NCI-H345 (cell line): ENCODE measurements at regions not wholly inside any gene's neighbourhood (a gene's known extent, or its start where the extent isn't known, plus 50 kb on each side); places are given as distances from the start of the nearest gene placed in this dataset.

Source experiments
- DNase-seq: peaks from one replicate; lab custom pipeline; 2025; lab: John Stamatoyannopoulos, UW

DNA sequence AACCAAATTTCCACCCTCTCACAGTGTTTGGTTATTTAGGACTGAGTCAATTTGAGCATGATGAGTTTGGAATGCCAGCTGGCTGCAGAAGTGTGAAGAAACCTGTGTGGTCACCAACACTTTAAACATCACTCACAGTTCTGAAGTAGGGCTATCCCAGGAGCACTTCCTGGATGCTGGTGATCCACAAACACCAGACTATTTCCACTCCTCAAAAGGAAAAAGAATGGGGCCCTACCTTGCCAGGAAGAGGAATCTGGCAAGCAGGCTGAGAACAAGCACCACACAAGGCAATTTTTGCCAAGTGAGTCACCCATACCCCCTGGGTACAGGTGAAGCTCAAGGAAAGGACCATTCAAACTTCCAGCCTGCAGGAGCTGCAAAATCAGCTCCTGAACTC lies 294.2 kb upstream of the PTGER4 start:
- DNase-seq = no peak

- no peak for DNase-seq
These were observed 294.8 kb upstream of the PTGER4 start for GRCh38 chr5:40384782-40385390.

DNA sequence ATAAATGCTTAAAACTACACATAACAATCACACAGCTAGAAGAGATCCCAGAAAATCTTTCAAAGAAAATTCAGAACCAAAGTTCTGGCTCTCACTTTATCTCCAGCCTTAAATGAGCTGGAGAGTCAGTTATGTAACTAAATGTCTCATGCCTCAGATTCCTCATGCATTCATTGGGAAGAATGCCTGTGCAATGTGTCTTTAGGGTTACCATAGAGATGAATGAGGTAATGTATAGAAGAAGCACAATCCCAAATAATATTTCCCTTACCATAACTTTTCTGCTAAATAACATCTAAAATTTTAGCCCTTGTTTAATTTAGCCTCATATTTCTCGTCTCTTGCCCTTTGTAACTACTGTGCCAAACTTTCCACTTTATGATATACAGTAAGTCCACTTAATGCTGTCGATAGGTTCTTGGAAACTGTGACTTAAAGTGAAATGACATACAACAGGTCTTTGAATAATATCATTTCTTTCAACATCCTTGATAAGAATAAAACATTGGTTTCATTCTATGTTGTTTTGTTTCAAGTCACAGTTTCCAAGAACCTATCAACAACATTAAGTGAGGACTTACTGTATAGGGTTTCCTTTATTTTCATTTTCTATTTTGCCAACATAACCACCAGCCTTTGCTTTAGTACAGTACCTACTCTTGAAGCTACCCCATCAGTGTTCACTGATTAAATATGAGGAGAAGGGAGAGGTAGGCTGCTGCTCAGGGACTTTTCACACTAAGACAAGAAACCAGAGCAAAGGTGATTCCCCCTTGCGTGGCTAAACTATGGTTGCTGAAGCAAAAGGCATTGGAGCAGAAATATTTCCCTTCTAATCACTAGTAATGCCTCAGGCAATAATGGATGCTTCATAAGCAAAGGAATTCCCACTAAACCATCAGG lies 295.7 kb upstream of the PTGER4 start:
- no peak for DNase-seq

GRCh38 chr5:40381676-40382363 lies 297.9 kb upstream of the PTGER4 start:
- DNase-seq = no peak

- DNase-seq = no peak
These were observed 298.7 kb upstream of the PTGER4 start for GRCh38 chr5:40381016-40381415.

DNA sequence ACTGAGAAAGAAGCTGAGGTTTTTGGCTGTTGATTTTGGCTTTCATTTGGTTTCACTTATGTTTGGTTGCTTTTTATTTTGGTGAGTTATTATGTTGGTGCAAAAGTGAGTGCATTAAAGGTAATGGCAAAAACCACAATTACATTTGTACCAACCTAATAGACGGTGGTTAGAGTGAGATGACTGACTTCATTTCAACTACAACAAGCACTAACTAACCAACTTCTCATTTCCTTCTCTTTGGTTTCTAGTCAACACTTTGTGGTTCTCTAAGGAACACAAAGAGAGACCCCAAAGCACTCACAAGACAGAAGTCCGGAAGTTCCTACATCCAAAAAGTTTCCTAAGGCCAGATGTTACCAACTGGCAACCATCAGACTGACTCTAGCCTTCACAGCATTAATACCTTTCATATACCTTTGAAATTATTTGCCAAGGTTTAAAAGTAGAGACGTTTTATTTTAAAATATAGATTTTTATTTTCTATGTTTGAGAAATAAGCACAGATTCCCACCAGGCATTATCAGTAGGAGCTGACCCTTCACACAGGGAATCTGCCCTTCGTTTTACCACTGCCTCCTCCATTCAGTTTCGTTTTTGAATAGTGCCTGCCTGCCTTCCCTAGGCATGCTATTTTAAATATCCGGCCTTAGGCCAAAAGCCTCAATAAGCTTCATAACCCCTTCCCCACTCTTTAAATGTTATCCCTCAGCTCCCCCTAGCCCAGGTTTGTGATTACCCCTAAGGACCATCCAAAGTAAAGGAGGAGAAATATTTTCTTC lies 301.1 kb upstream of the PTGER4 start:
- DNase-seq = no peak

DNA sequence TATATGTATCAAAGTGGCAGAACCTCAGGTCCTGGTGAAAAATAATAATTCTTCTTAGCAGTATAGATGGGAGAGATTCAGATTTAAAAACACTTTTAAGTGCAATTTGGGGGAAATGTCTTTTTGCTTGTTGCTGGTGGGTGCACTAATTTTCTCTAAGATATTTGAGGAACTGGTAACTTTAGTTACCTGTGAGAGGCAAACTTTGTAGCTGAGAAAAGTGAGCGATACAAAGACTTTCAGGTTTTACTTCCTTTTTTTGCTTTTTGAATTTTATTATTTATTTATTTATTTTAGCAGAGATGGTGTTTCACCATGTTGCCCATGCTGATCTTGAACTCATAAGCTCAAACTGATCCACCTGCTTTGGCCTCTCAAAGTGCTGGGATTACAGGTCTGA lies 303.1 kb upstream of the PTGER4 start:
- DNase-seq = no peak

- no peak for DNase-seq
These were observed 304.9 kb upstream of the PTGER4 start for GRCh38 chr5:40374853-40375252.

- DNase-seq = no peak
These were observed 311.5 kb upstream of the PTGER4 start for GRCh38 chr5:40368200-40368599.

GRCh38 chr5:40367255-40367654 lies 312.5 kb upstream of the PTGER4 start:
- DNase-seq = no peak

DNA sequence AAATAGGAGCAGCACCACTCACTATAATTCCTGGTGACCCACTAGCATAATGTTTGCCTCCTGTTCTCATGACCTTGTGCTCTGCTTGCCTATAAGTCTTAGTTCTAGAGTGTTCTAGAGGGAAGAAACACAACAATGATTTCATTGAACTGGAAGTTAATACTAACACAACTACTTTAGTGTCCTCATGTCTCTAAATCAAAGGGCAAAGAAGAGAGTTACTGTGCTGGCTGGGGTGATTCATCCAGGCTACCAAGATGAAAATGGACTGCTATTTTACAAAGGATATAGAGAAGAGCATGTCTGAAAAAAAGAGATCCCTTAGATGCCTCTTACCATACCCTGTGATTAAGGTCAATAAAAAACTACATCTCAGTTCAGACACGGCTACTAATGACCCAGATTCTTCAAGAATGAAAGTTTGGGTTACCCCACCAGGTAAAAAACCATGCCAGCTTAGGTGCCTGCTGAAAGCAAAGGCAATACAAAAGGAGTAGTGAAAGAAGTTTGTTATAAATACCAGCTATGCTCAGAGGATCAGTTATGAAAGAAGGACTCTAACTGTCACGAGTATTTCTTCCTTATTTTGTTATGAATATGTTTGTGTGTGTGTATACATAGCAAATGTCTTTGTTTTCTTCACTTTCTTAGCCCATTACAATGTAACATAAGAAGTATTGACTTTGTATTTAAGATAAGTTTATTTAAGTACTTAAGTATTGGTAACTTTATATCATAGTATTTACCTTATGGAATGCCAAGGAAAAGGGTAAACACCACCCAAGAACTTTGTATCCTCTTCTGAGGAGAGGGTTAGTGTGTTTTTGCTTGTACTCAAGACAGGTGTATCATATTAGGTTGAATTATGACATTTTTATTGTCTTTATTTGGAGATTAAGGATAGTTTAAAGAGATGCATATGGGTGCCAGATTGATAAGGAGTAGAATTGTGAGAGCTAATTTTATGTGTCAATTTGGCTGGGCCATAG lies 314.1 kb upstream of the PTGER4 start:
- no peak for DNase-seq

- no peak for DNase-seq
These were observed 315.3 kb upstream of the PTGER4 start for GRCh38 chr5:40364441-40364840.

DNA sequence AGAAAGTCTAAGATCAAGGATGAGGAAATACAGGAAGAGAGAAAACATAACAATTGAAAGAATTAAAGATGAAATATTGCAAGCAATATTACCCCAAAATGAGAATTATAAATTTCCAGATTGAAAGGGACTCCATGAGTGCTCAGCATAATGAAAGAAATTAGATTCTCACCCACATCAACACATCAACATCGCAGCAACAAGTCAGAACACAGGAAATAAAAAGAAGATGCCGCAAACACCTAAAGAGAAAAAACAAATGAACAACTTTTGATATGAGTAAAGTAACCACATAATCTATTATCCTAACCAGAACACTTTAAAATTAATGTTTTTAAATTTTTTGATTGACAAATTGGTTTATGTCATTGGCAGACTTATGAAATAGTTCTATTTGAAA lies 318.3 kb upstream of the PTGER4 start:
- no peak for DNase-seq

GRCh38 chr5:40360685-40361084 lies 319.0 kb upstream of the PTGER4 start:
- DNase-seq = no peak

DNA sequence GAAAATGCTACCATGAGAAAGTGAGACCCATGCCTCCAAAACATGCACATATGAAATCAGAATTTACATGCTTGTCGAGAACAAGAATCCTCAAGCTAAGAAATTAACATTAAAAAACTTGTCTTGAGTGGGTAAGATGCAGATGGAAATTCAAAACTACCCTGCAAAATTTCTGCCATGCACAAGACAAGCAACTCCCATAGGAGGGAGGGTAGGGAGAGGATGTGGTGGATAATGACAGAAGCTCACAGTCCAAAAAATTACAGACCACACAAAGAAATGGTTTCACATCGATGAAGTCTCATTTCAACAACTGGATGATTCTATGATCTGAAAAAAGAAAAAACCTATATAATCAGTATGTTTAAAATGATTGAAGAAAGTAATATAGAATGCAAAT lies 319.9 kb upstream of the PTGER4 start:
- DNase-seq = no peak

DNA sequence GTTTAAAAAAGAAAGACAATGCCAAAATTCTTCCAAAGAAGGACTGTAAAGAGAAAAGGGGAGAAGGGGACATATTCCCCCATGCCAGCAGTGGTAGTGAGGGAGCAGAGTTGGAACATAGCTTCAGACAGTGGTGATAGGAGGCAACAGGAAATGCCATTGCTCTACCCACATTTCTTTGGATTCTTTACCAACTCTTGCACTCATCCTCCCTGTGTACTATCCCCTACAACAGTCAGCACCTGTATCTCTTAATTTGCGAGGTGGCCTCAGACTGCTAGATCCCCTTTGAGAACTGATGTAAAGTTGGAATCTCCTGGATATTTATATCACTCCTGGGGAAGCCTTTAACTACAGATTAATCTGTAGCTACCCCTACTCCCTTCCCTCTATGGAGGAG lies 320.6 kb upstream of the PTGER4 start:
- DNase-seq = no peak

- DNase-seq = no peak
These were observed 323.5 kb upstream of the PTGER4 start for GRCh38 chr5:40356248-40356647.

- DNase-seq = no peak
These were observed 323.9 kb upstream of the PTGER4 start for GRCh38 chr5:40355846-40356245.

DNA sequence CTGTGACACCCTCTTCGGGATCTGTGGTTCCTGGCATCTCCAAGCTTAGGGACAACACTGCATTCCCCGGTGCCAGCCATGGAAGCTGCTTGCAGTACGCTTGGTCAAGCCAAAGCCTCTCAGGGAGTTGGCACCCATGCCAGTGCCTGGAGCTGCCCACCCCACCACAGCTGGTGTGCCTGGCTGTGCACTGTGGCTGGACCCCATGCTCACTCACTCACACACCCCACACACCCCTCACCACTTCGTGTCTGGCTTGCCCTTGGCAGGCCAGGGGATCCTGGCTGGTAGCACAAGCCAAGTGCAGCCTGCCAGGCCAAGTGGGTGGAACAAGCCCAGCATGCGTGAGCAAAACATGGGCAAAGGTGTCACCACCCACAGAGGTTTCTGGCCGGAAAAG lies 324.5 kb upstream of the PTGER4 start:
- DNase-seq = no peak

DNA sequence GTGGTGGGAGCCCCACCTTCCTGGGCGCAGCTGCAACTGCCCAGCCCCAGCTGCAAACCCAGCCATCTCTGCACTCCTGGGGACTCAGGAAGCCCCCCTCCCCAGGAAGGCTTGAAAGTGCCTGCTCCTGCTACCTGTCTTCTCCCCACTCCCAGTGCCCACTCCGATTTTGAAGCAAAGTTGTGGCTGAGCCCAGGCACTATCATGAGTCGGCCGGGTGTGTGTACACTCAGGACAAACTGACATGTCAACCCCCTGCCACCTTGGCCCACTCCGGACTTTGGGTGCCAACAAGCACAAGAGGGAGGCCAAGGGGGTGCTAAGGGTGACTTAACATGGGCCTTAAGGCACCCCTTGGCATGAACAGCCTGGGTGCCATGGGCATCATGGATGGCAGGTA lies 325.5 kb upstream of the PTGER4 start:
- DNase-seq = no peak

DNA sequence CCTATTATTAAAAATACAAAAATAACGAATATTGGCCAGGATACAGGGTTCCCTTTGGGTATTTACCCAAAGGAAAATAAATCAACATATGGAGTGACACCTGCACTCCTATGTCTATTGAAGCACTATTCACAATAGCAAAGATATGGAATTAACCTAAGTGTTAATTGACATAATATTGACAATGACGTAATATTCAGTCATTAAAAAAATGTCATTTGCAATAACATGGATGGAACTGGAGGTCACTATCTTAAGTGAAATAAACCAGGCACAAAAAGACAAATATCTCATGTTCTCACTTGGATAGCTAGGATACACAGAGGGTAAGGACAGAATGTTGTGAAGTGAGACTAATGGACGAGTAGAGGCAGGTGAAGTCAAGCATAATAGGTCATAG lies 326.3 kb upstream of the PTGER4 start:
- DNase-seq = no peak
